Activated naive CD8-positive, alpha-beta T cell treated with anti-CD3 and anti-CD28 coated beads, Interleukin-2, amount 50 U/mL, for 16 hours (primary cell): ENCODE measurements at regions not wholly inside any gene's neighbourhood (a gene's known extent, or its start where the extent isn't known, plus 50 kb on each side); places are given as distances from the start of the nearest gene placed in this dataset.

Experiments
- DNase-seq: peaks from one replicate; pipeline ENCODE4 v3.0.0-alpha.2; 2020; ENCODE audit warnings: low read depth, low spot score

GRCh38 chr5:174159327-174160114 lies 114.0 kb downstream of the NSG2 start:
- DNase-seq, result no peak

GRCh38 chr5:174165406-174165805 lies 119.9 kb downstream of the NSG2 start:
- no peak for DNase-seq

- no peak for DNase-seq
Measured at GRCh38 chr5:174166231-174167079, 120.9 kb downstream of the NSG2 start.

- DNase-seq, result no peak
Measured at GRCh38 chr5:174167080-174167910, 121.8 kb downstream of the NSG2 start.

- no peak for DNase-seq
Measured at GRCh38 chr5:174172152-174172551, 126.6 kb downstream of the NSG2 start.

GRCh38 chr5:174172566-174172965 lies 127.1 kb downstream of the NSG2 start:
- DNase-seq, result no peak

GRCh38 chr5:174173766-174174165 lies 128.3 kb downstream of the NSG2 start:
- DNase-seq, result no peak

GRCh38 chr5:174175716-174176268 lies 130.3 kb downstream of the NSG2 start:
- DNase-seq, result no peak

- no peak for DNase-seq
Measured at GRCh38 chr5:174176511-174176910, 131.0 kb downstream of the NSG2 start.

GRCh38 chr5:174177531-174177930 lies 132.0 kb downstream of the NSG2 start:
- DNase-seq, result no peak

- no peak for DNase-seq
Measured at GRCh38 chr5:174177976-174178605, 132.6 kb downstream of the NSG2 start.

GRCh38 chr5:174180639-174181038 lies 135.1 kb downstream of the NSG2 start:
- DNase-seq, result no peak

- no peak for DNase-seq
Measured at GRCh38 chr5:174182111-174182510, 136.6 kb downstream of the NSG2 start.

- no peak for DNase-seq
Measured at GRCh38 chr5:174183701-174184100, 138.2 kb downstream of the NSG2 start.

- no peak for DNase-seq
Measured at GRCh38 chr5:174185506-174185905, 140.0 kb downstream of the NSG2 start.

- no peak for DNase-seq
Measured at GRCh38 chr5:174186096-174186695, 140.7 kb downstream of the NSG2 start.

GRCh38 chr5:174187001-174187400 lies 141.5 kb downstream of the NSG2 start:
- no peak for DNase-seq

GRCh38 chr5:174187481-174187880 lies 142.0 kb downstream of the NSG2 start:
- DNase-seq, result no peak

GRCh38 chr5:174188295-174188694 lies 142.8 kb downstream of the NSG2 start:
- DNase-seq, result no peak

GRCh38 chr5:174189654-174190541 lies 144.4 kb downstream of the NSG2 start:
- DNase-seq, result no peak
